ENCODE measurements at regions not wholly inside any gene's neighbourhood (a gene's known extent, or its start where the extent isn't known, plus 50 kb on each side); places are given as distances from the start of the nearest gene placed in this dataset.
"Not testable (repeated sequence)": the region's sequence is repeated elsewhere in the genome, so short reads cannot be mapped to it uniquely, and the experiment has no call there.

DNA sequence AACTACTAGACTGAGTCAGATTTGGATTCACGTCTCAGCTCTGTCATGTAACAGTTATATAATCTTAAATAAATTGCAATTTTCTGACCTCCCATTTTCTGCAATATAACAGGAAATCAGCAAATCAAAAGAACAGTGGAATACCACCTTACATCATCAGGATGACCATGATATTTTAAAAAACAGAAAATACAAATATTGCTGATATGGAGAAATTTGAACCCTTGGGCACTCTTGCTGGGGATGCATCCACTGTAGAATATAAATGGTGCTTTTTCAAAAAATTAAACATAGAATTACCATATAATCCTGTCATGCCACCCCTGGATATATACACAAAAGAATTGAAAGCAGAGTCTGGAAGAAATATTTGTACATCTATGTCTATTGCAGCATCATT lies 982.5 kb downstream of the TBL1XR1 start:
- H3K9me3 ChIP-seq = no peaks in the 10 kb centered on the region
- no peaks in the 10 kb centered on the region for H3K36me3 ChIP-seq
- no peaks in the 10 kb centered on the region for H3K4me1 ChIP-seq
- no peaks in the 10 kb centered on the region for H3K27me3 ChIP-seq
- H3K27ac ChIP-seq = no peak overlapping the region
- 70 to 100% methylated on average over 1 of the region's 1 CpG for WGBS, 2 donors (ENCODE audit: low coverage in 1 of 2)
- no peak for ATAC-seq
- no peak overlapping the region for H3K4me3 ChIP-seq
- TF ChIP-seq EP300 (IDR thresholded peaks at IDR 0.05) = no peak
- TF ChIP-seq CTCF (IDR thresholded peaks at IDR 0.05) = no peak
- no peak for TF ChIP-seq POLR2A (IDR thresholded peaks at IDR 0.05)
- TF ChIP-seq POLR2AphosphoS5 (IDR thresholded peaks at IDR 0.05) = no peak

- H3K36me3 ChIP-seq, H3K4me3 ChIP-seq, H3K27me3 ChIP-seq, H3K27ac ChIP-seq, ATAC-seq, H3K4me1 ChIP-seq, H3K9me3 ChIP-seq: not testable (repeated sequence)
- no CpG with 5 or more reads among the region's 27 CpGs for WGBS, 2 donors (ENCODE audit: low coverage in 1 of 2)
Measured at GRCh38 chr3:176213314-176213713, 984.0 kb downstream of the TBL1XR1 start.

DNA sequence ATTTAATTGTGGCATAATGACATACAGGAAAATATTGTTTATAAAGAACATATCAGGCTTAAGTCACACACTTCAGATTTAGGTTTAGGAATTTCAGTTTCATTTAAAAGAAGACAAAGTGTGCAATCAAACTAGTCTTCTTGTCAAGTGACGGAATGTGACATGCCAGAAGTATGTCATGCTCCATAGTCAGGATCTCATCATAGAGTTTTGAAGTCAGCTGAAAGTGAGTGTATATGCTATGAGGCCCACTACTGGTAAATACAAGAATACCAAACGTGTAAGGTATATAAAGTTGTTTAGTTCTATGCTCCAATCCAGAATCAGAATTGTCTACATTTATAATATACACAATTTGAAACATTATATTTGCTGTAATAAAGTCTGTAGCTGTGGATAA lies 988.4 kb downstream of the TBL1XR1 start:
- 75 to 89% methylated on average over 2 of the region's 2 CpGs for WGBS, 2 donors (ENCODE audit: low coverage in 1 of 2)

GRCh38 chr3:176208283-176208682 lies 989.0 kb downstream of the TBL1XR1 start:
- Histone ChIP-seq H3K4me3 (no peak overlapping the region), H3K36me3 (no peaks in the 10 kb centered on the region), H3K4me1 (no peaks in the 10 kb centered on the region), H3K27me3 (no peaks in the 10 kb centered on the region), H3K27ac (no peak overlapping the region), H3K9me3 (no peaks in the 10 kb centered on the region)
- TF ChIP-seq POLR2AphosphoS5 (IDR thresholded peaks at IDR 0.05) (no peak), CTCF (IDR thresholded peaks at IDR 0.05) (no peak), EP300 (IDR thresholded peaks at IDR 0.05) (no peak)
- no peak for ATAC-seq
- 43 to 83% methylated on average over 1 of the region's 1 CpG for WGBS, 2 donors (ENCODE audit: low coverage in 1 of 2)

More for the DNA sequence above, 988.4 kb downstream of the TBL1XR1 start:
- H3K4me1 ChIP-seq = no peaks in the 10 kb centered on the region
- no peak for ATAC-seq
- H3K4me3 ChIP-seq = no peak overlapping the region
- H3K27me3 ChIP-seq = no peaks in the 10 kb centered on the region
- no peak overlapping the region for H3K27ac ChIP-seq
- TF ChIP-seq CTCF (IDR thresholded peaks at IDR 0.05) (no peak), POLR2AphosphoS5 (IDR thresholded peaks at IDR 0.05) (no peak), POLR2A (IDR thresholded peaks at IDR 0.05) (no peak), EP300 (IDR thresholded peaks at IDR 0.05) (no peak)
- no peaks in the 10 kb centered on the region for H3K9me3 ChIP-seq
- no peaks in the 10 kb centered on the region for H3K36me3 ChIP-seq

DNA sequence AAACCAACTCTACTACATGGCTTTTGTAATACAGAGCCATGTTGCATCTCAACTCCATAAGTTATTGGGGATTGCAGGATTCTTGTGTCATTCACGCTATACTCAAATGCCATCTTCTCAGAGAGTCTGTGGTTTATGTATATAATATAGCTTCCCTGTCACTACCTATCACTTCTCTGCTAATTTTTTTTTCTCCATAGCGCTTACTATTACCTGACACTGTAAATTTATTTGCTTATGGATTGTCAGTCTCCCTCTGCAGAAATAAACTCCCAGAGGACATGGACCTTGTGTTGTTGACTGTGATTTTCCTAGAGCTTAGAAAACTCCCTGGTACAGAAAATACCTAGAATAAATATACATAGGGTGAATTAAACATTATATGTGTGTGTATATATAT lies 990.5 kb downstream of the TBL1XR1 start:
- H3K36me3 ChIP-seq = no peaks in the 10 kb centered on the region
- ATAC-seq = no peak
- TF ChIP-seq CTCF (IDR thresholded peaks at IDR 0.05) = no peak
- no peak for TF ChIP-seq EP300 (IDR thresholded peaks at IDR 0.05)
- no peak for TF ChIP-seq POLR2AphosphoS5 (IDR thresholded peaks at IDR 0.05)
- no peak for TF ChIP-seq POLR2A (IDR thresholded peaks at IDR 0.05)
- no peaks in the 10 kb centered on the region for H3K27me3 ChIP-seq
- H3K4me3 ChIP-seq = no peak overlapping the region
- 56 to 97% methylated on average over 2 of the region's 2 CpGs for WGBS, 2 donors (ENCODE audit: low coverage in 1 of 2)
- no peaks in the 10 kb centered on the region for H3K9me3 ChIP-seq
- no peaks in the 10 kb centered on the region for H3K4me1 ChIP-seq
- no peak overlapping the region for H3K27ac ChIP-seq

GRCh38 chr3:176202652-176203051 lies 994.6 kb downstream of the TBL1XR1 start:
- no peak for ATAC-seq
- Histone ChIP-seq H3K27me3 (no peaks in the 10 kb centered on the region), H3K27ac (no peak overlapping the region), H3K4me3 (no peak overlapping the region), H3K36me3 (no peaks in the 10 kb centered on the region), H3K4me1 (no peaks in the 10 kb centered on the region), H3K9me3 (peaks cover 0 to 10% (median 0%) of the 10 kb centered on the region in 3 donors)
- 71 to 100% methylated on average over 1 to 2 of the region's 2 CpGs for WGBS, 2 donors (ENCODE audit: low coverage in 1 of 2)
- no peak for TF ChIP-seq POLR2AphosphoS5 (IDR thresholded peaks at IDR 0.05)
- no peak for TF ChIP-seq POLR2A (IDR thresholded peaks at IDR 0.05)
- no peak for TF ChIP-seq CTCF (IDR thresholded peaks at IDR 0.05)
- TF ChIP-seq EP300 (IDR thresholded peaks at IDR 0.05) = no peak

Measured in gastroesophageal sphincter (tissue), 4 donors.